Lung (tissue), 11 donors: ENCODE measurements at regions not wholly inside any gene's neighbourhood (a gene's known extent, or its start where the extent isn't known, plus 50 kb on each side); places are given as distances from the start of the nearest gene placed in this dataset.
"Not testable (repeated sequence)": the region's sequence is repeated elsewhere in the genome, so short reads cannot be mapped to it uniquely, and the experiment has no call there.

ENCODE experiments used
- ATAC-seq: fragments of 200-7000 bp; cut with Tn5 transposase; one replicate; pipeline ENCODE4 v1.9.1; 2020; ENCODE audit warnings: moderate number of reproducible peaks; ENCODE audit not compliant: insufficient read depth, low FRiP score
- DNase-seq, 3 donors: peaks; one replicate each; pipeline ENCODE4 v3.0.0-alpha.2; 2013 to 2017
- H3K27ac ChIP-seq, 2 donors: one replicate each; pipeline ENCODE4 v1.5.1; 2013; ENCODE audit warnings: mild to moderate bottlenecking in 2 of 2, moderate library complexity in 2 of 2, control low read depth in 1 of 2, inconsistent platforms in 1 of 2, low read depth in 1 of 2, low read length in 1 of 2
- H3K27me3 ChIP-seq, 3 donors: one replicate each; pipeline ENCODE4 v1.5.1; 2013; ENCODE audit warnings: low read length in 2 of 3; ENCODE audit not compliant: control insufficient read depth in 3 of 3, insufficient read depth in 3 of 3
- H3K36me3 ChIP-seq, 4 donors: one replicate each; pipeline ENCODE4 v1.5.1; 2013; ENCODE audit warnings: low read length in 4 of 4, mild to moderate bottlenecking in 1 of 4, moderate library complexity in 1 of 4; ENCODE audit not compliant: control insufficient read depth in 4 of 4, insufficient read depth in 4 of 4
- H3K4me1 ChIP-seq, 5 donors: one replicate each; pipeline ENCODE4 v1.5.1; 2013; ENCODE audit warnings: low read length in 5 of 5, mild to moderate bottlenecking in 2 of 5, moderate library complexity in 1 of 5; ENCODE audit not compliant: control insufficient read depth in 5 of 5, insufficient read depth in 5 of 5
- H3K4me3 ChIP-seq: one replicate; pipeline ENCODE4 v1.5.1; 2013; ENCODE audit warnings: mild to moderate bottlenecking, control low read depth, moderate library complexity
- H3K9ac ChIP-seq, 2 donors: one replicate each; pipeline ENCODE4 v1.5.1; 2013; ENCODE audit warnings: low read length in 2 of 2, control low read depth in 1 of 2; ENCODE audit not compliant: insufficient read depth in 1 of 2
- H3K9me3 ChIP-seq, 4 donors: one replicate each; pipeline ENCODE4 v1.5.1; 2013; ENCODE audit warnings: low read length in 3 of 4, mild to moderate bottlenecking in 1 of 4, moderate library complexity in 1 of 4; ENCODE audit not compliant: control insufficient read depth in 4 of 4, insufficient read depth in 3 of 4
- WGBS, 2 donors: extraction: QIAGEN DNeasy Blood & Tissue Kit; methylation state at CpG; one replicate each; pipeline ENCODE4 v1.1.7; 2013; 5-methylcytosine and 5-hydroxymethylcytosine counted together
- TF ChIP-seq, protein P1 (sequence below): IDR thresholded peaks from 2 replicates; pipeline ENCODE4 v1.5.1; 2012; ENCODE audit warnings: mild to moderate bottlenecking; ENCODE audit errors: control extremely low read depth, extremely low read depth
- donor health status: control.
- donor health status: control.
- donor health status: Bipolar disorder and iron deficiency.
- donor health status: healthy.
- donor health status: DM: yes; HTN: yes; CAD: no.

DNA sequence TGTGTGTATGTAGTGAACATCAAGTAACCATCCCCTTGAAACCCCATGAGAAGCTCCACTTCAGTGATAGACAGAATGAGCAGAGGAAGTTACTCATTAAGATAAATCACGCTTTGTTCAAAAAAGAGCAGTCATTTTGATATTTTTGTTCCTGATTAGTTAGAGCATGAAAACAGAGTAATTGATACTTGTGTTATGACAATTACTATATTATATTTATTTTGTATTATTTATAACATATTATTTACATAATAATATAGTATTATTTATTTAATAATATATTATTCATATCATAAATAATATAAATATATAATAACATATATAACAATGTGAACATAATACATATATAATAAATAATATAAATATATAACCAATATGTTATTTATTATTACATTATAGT is 580.9 kb downstream of the SOX5 start:
- 94 to 95% methylated on average over 1 of the region's 1 CpG for WGBS, 2 donors
- ATAC-seq (no peak), DNase-seq (no peak)
- Histone ChIP-seq H3K9me3 (no peaks in the 10 kb centered on the region), H3K27me3 (no peaks in the 10 kb centered on the region), H3K4me1 (no peaks in the 10 kb centered on the region), H3K27ac (no peak overlapping the region), H3K36me3 (no peaks in the 10 kb centered on the region), H3K9ac (no peak overlapping the region), H3K4me3 (no peak overlapping the region)
- TF ChIP-seq, protein P1, sequence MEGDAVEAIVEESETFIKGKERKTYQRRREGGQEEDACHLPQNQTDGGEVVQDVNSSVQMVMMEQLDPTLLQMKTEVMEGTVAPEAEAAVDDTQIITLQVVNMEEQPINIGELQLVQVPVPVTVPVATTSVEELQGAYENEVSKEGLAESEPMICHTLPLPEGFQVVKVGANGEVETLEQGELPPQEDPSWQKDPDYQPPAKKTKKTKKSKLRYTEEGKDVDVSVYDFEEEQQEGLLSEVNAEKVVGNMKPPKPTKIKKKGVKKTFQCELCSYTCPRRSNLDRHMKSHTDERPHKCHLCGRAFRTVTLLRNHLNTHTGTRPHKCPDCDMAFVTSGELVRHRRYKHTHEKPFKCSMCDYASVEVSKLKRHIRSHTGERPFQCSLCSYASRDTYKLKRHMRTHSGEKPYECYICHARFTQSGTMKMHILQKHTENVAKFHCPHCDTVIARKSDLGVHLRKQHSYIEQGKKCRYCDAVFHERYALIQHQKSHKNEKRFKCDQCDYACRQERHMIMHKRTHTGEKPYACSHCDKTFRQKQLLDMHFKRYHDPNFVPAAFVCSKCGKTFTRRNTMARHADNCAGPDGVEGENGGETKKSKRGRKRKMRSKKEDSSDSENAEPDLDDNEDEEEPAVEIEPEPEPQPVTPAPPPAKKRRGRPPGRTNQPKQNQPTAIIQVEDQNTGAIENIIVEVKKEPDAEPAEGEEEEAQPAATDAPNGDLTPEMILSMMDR: no peak

DNA sequence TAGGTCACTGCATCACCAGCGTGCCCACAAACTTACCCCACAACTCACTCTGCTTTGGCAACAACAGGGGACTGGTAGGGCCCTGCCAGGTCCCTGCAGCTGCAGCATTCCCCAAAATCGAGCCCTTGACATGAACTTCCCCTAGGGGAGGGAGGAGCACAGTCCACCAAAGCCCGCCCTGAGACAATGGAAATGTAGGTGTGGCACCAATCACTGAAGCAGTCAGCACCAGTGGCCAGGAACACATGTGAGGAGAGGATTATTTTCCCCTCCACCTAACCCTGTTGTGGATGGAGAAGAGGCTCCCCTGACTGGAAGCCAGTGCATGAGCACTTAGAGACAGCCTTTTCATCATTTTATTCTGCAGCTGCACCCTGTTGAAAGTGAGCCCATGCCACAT is 573.8 kb downstream of the SOX5 start:
- 68 to 76% methylated on average over 3 of the region's 3 CpGs for WGBS, 2 donors
- no peak overlapping the region for H3K27ac ChIP-seq
- ATAC-seq (no peak), DNase-seq (no peak)
- no peaks in the 10 kb centered on the region for H3K36me3 ChIP-seq
- no peaks in the 10 kb centered on the region for H3K4me1 ChIP-seq
- TF ChIP-seq, protein P1: no peak
- H3K4me3 ChIP-seq: no peak overlapping the region
- peaks cover 0 to 10% (median 7%) of the 10 kb centered on the region in 4 donors for H3K9me3 ChIP-seq
- H3K9ac ChIP-seq: no peak overlapping the region
- H3K27me3 ChIP-seq: no peaks in the 10 kb centered on the region

DNA sequence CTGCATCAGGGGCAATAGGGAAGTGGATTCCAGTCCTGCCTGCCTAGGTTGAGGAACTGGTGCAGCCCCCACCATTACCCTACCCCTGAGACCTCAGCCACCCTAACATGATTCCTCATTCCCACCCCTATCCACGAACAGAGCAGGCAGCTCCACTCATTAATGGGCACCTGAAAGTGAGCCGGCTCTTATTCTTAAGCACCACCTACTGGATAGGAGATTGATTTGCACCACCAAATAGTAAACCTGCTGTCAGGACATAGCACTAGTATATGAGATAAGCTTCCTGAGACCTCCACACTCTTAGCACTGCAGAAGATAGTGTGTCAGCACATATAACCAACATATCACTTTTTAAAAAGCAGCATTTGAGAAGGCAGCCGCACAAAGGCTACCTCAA is 573.2 kb downstream of the SOX5 start:
- Histone ChIP-seq H3K9me3 (peaks cover 0 to 10% (median 7%) of the 10 kb centered on the region in 4 donors), H3K9ac (no peak overlapping the region), H3K4me3 (no peak overlapping the region), H3K4me1 (no peaks in the 10 kb centered on the region), H3K27me3 (no peaks in the 10 kb centered on the region), H3K36me3 (no peaks in the 10 kb centered on the region), H3K27ac (no peak overlapping the region)
- WGBS, 2 donors: 56 to 65% methylated on average over 3 of the region's 3 CpGs
- TF ChIP-seq, protein P1: no peak
- ATAC-seq (no peak), DNase-seq (no peak)

DNA sequence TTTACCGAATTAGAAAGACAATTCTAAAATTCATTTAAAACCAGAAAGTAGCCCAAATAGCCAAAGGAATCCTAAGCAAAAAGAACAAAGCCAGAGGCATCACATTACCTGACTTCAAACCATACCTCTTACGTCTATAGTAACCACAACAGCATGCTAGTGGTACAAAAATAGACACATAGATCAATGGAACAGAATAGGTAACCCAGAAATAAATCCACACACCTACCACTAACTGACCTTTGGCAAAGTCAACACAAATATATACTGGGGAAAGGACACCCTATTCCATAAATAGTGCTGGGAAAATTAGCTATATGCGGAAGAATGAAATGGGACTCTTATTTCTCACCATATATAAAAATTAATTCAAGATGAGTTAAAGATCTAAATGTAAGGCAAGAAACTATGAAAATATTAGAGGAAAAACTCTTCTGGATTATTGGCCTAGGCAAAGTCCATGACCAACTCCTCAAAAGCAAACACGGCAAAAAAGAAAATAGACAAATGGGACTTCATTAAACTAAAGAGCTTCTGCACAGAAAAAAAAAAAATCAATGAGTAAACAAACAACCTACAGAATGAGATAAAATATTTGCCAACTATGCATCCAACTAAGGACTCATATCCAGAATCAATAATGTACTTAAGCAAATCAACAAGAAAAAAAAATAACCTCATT is 568.9 kb downstream of the SOX5 start:
- H3K36me3 ChIP-seq: no peaks in the 10 kb centered on the region
- no peaks in the 10 kb centered on the region for H3K27me3 ChIP-seq
- no peak overlapping the region for H3K9ac ChIP-seq
- 87 to 92% methylated on average over 4 of the region's 4 CpGs for WGBS, 2 donors
- peaks cover 0 to 8% (median 7%) of the 10 kb centered on the region in 4 donors for H3K9me3 ChIP-seq
- TF ChIP-seq, protein P1: no peak
- no peak for DNase-seq
- no peak overlapping the region for H3K4me3 ChIP-seq
- H3K27ac ChIP-seq: no peak overlapping the region
- ATAC-seq: no peak
- no peaks in the 10 kb centered on the region for H3K4me1 ChIP-seq

DNA sequence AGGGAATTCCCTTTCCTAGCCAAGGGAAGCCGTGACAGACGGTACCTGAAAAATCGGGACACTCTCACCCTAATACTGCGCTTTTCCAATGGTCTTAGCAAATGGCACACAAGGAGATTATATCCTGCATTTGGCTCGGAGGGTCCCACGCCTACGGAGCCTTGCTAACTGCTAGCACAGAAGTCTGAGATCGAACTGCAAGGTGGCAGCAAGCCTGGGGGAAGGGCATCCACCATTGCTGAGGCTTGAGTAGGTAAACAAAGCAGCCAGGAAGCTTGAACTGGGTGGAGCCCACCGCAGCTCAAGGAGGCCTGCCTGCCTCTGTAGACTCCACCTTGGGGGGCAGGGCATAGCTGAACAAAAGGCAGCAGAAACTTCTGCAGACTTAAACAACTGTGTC is 560.6 kb downstream of the SOX5 start:
- ATAC-seq: not testable (repeated sequence)

More for the DNA sequence above, 560.6 kb downstream of the SOX5 start:
- 89 to 90% methylated on average over 9 of the region's 9 CpGs for WGBS, 2 donors
- not testable (repeated sequence) for H3K4me3 ChIP-seq, H3K27me3 ChIP-seq, H3K4me1 ChIP-seq, DNase-seq, H3K27ac ChIP-seq, H3K36me3 ChIP-seq, H3K9me3 ChIP-seq, H3K9ac ChIP-seq
